Epithelial cell of esophagus (primary cell): ENCODE measurements at regions not wholly inside any gene's neighbourhood (a gene's known extent, or its start where the extent isn't known, plus 50 kb on each side); places are given as distances from the start of the nearest gene placed in this dataset.
A peak's percentile ranks its signal among the peaks of the same experiment; 100 is the strongest.
"Not testable (repeated sequence)": the region's sequence is repeated elsewhere in the genome, so short reads cannot be mapped to it uniquely, and the experiment has no call there.

Source experiments
- DNase-seq: peaks from one replicate; pipeline ENCODE4 v3.0.0; 2010; ENCODE audit warnings: low read depth
- H3K4me3 ChIP-seq: 2 replicates; pipeline ENCODE4 v1.5.1; 2011; ENCODE audit warnings: mild to moderate bottlenecking, low read length, control low read depth
- TF ChIP-seq, protein P1 (sequence below): IDR thresholded peaks from 2 replicates; pipeline ENCODE4 v1.5.1; 2011; ENCODE audit warnings: low read depth, mild to moderate bottlenecking, low read length, control low read depth, inconsistent platforms; ENCODE audit not compliant: insufficient read depth; ENCODE audit errors: missing control alignments

DNA sequence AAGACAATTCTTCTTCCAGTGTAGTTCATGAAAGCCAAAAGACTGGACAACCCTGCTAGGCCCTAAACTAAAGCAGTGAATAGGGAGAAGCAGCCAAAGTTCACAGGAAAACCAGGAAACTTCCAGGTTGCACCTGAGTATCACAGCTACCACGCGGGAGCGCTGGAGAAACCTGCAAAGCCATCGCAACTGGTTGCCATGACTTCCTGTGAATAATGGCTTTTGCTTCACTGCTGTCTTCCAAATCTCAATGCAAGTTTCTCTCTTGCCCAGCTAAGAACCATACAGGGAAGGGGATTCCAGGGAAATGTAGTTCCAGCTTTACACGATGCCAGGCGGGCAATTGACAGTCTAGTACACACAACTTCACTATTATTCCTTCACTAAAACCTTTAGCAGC lies 114.1 kb downstream of the GXYLT1 start:
- TF ChIP-seq, protein P1, sequence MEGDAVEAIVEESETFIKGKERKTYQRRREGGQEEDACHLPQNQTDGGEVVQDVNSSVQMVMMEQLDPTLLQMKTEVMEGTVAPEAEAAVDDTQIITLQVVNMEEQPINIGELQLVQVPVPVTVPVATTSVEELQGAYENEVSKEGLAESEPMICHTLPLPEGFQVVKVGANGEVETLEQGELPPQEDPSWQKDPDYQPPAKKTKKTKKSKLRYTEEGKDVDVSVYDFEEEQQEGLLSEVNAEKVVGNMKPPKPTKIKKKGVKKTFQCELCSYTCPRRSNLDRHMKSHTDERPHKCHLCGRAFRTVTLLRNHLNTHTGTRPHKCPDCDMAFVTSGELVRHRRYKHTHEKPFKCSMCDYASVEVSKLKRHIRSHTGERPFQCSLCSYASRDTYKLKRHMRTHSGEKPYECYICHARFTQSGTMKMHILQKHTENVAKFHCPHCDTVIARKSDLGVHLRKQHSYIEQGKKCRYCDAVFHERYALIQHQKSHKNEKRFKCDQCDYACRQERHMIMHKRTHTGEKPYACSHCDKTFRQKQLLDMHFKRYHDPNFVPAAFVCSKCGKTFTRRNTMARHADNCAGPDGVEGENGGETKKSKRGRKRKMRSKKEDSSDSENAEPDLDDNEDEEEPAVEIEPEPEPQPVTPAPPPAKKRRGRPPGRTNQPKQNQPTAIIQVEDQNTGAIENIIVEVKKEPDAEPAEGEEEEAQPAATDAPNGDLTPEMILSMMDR, result no peak
- H3K4me3 ChIP-seq, result no peak overlapping the region
- DNase-seq, result no peak

DNA sequence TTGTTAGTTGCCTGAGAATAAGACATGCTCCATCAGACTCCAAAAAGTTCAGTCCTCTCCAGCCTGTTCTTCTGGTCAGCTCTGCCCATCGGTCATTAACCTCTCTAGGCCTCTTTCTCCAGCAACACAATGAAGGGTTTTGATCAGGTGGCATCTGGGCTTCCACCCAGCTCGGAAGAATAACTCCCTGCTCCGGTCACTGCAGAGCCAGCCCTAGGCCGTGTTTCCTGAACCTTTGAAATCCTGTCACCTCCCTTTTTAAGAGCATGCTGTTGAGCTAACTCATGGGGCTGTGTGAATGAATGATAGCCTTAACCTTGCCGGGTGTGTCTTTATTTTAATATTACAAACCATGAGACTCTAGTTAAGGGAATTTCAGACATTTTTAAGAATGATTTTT lies 117.1 kb downstream of the GXYLT1 start:
- TF ChIP-seq, protein P1, result no peak
- no peak for DNase-seq
- no peak overlapping the region for H3K4me3 ChIP-seq

DNA sequence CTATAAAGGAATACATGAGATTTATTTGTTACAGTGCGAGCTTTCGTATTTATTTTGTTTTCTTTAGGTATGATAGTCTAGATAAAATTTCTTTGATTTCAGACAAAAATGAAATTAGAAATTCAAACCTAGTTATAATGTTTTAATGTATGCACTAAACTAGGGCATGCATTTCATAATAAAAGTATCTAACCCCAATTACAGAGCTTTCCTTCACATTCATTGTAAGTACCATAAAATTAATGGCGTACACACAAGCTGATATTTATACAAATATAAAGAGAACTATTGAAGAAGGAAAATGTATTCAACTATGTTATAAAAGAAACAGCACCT lies 120.2 kb downstream of the GXYLT1 start:
- TF ChIP-seq, protein P1, result no peak
- no peak for DNase-seq
- no peak overlapping the region for H3K4me3 ChIP-seq

DNA sequence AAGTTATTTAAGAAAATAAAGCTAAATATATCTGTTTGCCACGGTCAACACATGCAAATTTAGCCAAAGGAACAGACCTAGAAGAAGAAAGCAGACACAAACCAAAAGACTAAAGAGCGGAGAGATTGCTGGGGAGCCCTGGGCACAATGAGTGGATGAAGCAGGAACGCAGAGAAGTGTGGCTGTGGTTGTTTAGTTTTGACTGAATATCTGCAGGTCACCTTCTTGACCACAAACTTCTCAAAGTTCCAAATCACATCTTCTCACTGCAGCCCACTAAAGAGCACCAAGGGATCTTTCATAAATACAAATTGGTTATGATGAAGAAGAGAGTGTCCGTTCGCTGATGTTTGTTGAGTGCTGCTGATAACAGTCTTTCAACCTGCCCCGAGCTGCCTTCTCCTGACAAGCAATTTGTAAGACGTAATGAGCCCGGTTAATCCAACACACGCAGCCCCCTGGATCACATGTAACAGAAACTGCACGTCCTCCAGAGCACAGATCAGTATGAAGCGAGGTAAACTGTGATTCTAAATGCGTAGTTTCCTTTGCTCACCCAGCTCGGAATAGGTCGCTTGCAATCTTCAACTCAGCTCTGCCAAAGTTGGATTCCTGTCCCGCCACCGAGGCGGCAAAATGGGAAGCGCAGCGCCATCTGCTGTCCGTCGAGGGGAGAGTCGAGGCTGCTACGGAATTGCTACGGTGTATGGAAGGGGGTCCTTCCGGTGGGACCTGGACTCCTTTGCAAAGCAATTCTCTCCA lies 120.8 kb downstream of the GXYLT1 start:
- peak overlapping the region; percentile 28 for H3K4me3 ChIP-seq
- TF ChIP-seq, protein P1, result peak; percentile 95

DNA sequence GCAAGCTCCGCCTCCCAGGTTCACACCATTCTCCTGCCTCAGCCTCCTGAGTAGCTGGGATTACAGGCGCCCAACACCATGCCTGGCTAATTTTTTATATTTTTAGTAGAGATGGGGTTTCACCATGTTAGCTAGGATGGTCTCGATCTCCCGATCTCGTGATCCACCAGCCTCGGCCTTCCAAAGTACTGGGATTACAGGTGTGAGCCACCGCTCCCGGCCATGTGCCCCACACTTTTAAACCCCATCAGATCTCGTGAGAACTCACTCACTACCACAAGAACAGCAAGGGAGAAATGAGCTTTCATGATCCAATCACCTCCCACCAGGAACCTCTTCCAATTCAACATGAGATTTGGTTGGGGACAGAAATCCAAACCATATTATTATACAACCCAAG lies 122.7 kb downstream of the GXYLT1 start:
- not testable (repeated sequence) for H3K4me3 ChIP-seq, DNase-seq

More for the DNA sequence above, 120.8 kb downstream of the GXYLT1 start:
- DNase-seq, result peak; percentile 61

DNA sequence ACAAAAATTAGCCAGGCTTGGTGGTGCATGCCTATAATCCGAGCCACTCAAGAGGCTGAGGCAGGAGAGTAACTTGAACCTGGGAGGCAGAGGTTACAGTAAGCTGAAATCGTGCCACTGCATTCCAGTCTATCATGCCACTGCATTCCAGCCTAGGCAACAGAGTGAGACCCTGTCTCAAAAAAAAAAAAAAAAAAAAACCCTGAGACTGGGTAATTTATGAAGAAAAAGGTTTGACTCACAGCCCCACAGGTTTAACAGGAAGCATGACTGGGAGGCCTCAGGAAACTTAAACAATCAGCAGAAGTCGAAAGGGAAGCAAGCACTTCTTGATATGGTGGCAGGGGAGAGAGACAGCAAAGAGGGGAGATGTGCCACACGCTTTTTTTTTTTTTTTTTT lies 123.2 kb downstream of the GXYLT1 start:
- no peak overlapping the region for H3K4me3 ChIP-seq
- DNase-seq, result peak; percentile 23
- TF ChIP-seq, protein P1, result no peak

DNA sequence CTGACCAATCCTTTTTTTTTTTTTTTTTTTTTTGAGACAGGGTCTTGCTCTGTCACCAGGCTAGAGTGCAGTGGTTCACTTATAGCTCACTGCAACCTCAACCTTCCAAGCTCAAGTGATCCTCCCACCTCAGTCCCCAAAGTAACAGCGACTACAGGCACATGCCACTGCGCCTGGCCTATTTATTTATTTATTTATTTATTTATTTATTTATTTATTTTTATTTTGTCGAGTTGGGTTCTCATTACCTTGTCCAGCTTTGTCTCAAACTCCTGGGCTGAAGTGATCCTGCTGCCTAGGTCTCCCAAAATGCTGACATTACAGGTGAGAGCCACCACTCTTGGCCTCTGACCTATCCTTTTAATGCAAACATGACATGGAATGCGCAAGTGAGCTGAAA lies 124.4 kb downstream of the GXYLT1 start:
- no peak overlapping the region for H3K4me3 ChIP-seq
- TF ChIP-seq, protein P1, result no peak
- no peak for DNase-seq
